HEK293 (cell line): ENCODE measurements at regions not wholly inside any gene's neighbourhood (a gene's known extent, or its start where the extent isn't known, plus 50 kb on each side); places are given as distances from the start of the nearest gene placed in this dataset.

ENCODE experiments used
- CTCF ChIP-seq: fragments of 450-650 bp; formaldehyde crosslinking; IDR thresholded peaks from 2 replicates; pipeline ENCODE4 v1.5.1; 2016; ENCODE audit warnings: missing biosample characterization, missing genetic modification characterization
- MYNN ChIP-seq: fragments of 450-650 bp; formaldehyde crosslinking; IDR thresholded peaks from 2 replicates; pipeline ENCODE4 v1.5.1; 2016; ENCODE audit warnings: missing biosample characterization, missing genetic modification characterization, borderline replicate concordance
- ZBTB1 ChIP-seq: fragments of 450-650 bp; formaldehyde crosslinking; IDR thresholded peaks from 2 replicates; pipeline ENCODE4 v1.5.1; 2016; ENCODE audit warnings: missing biosample characterization, missing genetic modification characterization
- ZNF138 ChIP-seq: fragments of 450-650 bp; formaldehyde crosslinking; IDR thresholded peaks from 2 replicates; pipeline ENCODE4 v1.5.1; 2016; ENCODE audit warnings: missing biosample characterization, missing genetic modification characterization, borderline replicate concordance
- ZNF510 ChIP-seq: fragments of 450-650 bp; formaldehyde crosslinking; IDR thresholded peaks from 2 replicates; pipeline ENCODE4 v1.5.1; 2018; ENCODE audit warnings: mild to moderate bottlenecking, missing genetic modification characterization, missing biosample characterization; ENCODE audit not compliant: insufficient replicate concordance

- TF ChIP-seq ZNF138 (tag by site-specific recombination) (no peak), CTCF (tag by site-specific recombination) (no peak), MYNN (tag by site-specific recombination) (no peak), ZBTB1 (tag by site-specific recombination) (no peak), ZNF510 (tag by site-specific recombination) (no peak)
These were observed 338.4 kb upstream of the NOCT start for GRCh38 chr4:138677212-138677611.
